ENCODE measurements at regions not wholly inside any gene's neighbourhood (a gene's known extent, or its start where the extent isn't known, plus 50 kb on each side); places are given as distances from the start of the nearest gene placed in this dataset.

- TF ChIP-seq TCF7L2 (IDR thresholded peaks at IDR 0.05; ENCODE audit: borderline replicate concordance, extremely low read depth, insufficient read depth, insufficient read length) (no peak), SRF (IDR thresholded peaks at IDR 0.05; ENCODE audit: low read depth) (no peak), ATF3 (IDR thresholded peaks at IDR 0.05) (no peak)
- TF ChIP-seq, protein P1, sequence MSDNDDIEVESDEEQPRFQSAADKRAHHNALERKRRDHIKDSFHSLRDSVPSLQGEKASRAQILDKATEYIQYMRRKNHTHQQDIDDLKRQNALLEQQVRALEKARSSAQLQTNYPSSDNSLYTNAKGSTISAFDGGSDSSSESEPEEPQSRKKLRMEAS (IDR thresholded peaks at IDR 0.05), result no peak
Observed at GRCh38 chr11:110972640-110973039, 260.4 kb upstream of the ARHGAP20 start (continued).

- RAD21 ChIA-PET (ENCODE audit: low non-redundant PET in 1 of 2, low total read pairs in 2 of 2, uncharacterized antibody in 2 of 2, unreplicated experiment in 2 of 2), result no interaction called here
- no peak for TF ChIP-seq YY1 (IDR thresholded peaks at IDR 0.05; ENCODE audit: extremely low read depth, insufficient replicate concordance, low read depth, low read length)
- TF ChIP-seq, protein P2, sequence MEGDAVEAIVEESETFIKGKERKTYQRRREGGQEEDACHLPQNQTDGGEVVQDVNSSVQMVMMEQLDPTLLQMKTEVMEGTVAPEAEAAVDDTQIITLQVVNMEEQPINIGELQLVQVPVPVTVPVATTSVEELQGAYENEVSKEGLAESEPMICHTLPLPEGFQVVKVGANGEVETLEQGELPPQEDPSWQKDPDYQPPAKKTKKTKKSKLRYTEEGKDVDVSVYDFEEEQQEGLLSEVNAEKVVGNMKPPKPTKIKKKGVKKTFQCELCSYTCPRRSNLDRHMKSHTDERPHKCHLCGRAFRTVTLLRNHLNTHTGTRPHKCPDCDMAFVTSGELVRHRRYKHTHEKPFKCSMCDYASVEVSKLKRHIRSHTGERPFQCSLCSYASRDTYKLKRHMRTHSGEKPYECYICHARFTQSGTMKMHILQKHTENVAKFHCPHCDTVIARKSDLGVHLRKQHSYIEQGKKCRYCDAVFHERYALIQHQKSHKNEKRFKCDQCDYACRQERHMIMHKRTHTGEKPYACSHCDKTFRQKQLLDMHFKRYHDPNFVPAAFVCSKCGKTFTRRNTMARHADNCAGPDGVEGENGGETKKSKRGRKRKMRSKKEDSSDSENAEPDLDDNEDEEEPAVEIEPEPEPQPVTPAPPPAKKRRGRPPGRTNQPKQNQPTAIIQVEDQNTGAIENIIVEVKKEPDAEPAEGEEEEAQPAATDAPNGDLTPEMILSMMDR (IDR thresholded peaks at IDR 0.05 in 2 of 3, conservative IDR thresholded peaks at IDR 0.05 in 1 of 3; ENCODE audit: borderline replicate concordance in 1 of 3, insufficient read depth in 1 of 3, low read depth in 2 of 3, low read length in 2 of 3), result no peak
- no peak for TF ChIP-seq ZNF274 (IDR thresholded peaks at IDR 0.05; ENCODE audit: low read depth, low read length)
- no peak for TF ChIP-seq EZH2 (IDR thresholded peaks at IDR 0.05)
- no peak for TF ChIP-seq EGR1 (IDR thresholded peaks at IDR 0.05; ENCODE audit: low read depth)
- TF ChIP-seq, protein P1 (IDR thresholded peaks at IDR 0.05), result no peak
- TF ChIP-seq POLR2AphosphoS5 (IDR thresholded peaks at IDR 0.05; ENCODE audit: low read depth, low read length), result no peak
- TF ChIP-seq POLR2A (IDR thresholded peaks at IDR 0.05; ENCODE audit: borderline replicate concordance, extremely low read depth, insufficient read depth, insufficient read length), result no peak
- TF ChIP-seq FOSL1 (IDR thresholded peaks at IDR 0.05; ENCODE audit: low read depth), result no peak
- TF ChIP-seq, protein P3, sequence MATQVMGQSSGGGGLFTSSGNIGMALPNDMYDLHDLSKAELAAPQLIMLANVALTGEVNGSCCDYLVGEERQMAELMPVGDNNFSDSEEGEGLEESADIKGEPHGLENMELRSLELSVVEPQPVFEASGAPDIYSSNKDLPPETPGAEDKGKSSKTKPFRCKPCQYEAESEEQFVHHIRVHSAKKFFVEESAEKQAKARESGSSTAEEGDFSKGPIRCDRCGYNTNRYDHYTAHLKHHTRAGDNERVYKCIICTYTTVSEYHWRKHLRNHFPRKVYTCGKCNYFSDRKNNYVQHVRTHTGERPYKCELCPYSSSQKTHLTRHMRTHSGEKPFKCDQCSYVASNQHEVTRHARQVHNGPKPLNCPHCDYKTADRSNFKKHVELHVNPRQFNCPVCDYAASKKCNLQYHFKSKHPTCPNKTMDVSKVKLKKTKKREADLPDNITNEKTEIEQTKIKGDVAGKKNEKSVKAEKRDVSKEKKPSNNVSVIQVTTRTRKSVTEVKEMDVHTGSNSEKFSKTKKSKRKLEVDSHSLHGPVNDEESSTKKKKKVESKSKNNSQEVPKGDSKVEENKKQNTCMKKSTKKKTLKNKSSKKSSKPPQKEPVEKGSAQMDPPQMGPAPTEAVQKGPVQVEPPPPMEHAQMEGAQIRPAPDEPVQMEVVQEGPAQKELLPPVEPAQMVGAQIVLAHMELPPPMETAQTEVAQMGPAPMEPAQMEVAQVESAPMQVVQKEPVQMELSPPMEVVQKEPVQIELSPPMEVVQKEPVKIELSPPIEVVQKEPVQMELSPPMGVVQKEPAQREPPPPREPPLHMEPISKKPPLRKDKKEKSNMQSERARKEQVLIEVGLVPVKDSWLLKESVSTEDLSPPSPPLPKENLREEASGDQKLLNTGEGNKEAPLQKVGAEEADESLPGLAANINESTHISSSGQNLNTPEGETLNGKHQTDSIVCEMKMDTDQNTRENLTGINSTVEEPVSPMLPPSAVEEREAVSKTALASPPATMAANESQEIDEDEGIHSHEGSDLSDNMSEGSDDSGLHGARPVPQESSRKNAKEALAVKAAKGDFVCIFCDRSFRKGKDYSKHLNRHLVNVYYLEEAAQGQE (IDR thresholded peaks at IDR 0.05; ENCODE audit: low read depth), result no peak
- TF ChIP-seq ELF1 (IDR thresholded peaks at IDR 0.05; ENCODE audit: borderline replicate concordance, low read depth), result no peak
- TF ChIP-seq EZH2phosphoT487 (IDR thresholded peaks at IDR 0.05; ENCODE audit: borderline replicate concordance), result no peak
- no peak for TF ChIP-seq CEBPB (IDR thresholded peaks at IDR 0.05; ENCODE audit: low read depth)
- H3K27me3 ChIP-seq (ENCODE audit: insufficient read depth, low read length), result peaks cover 10% of the 10 kb centered on the region; the same call in 1 of the 2 replicates
- no peaks in the 10 kb centered on the region for H3K4me1 ChIP-seq (ENCODE audit: control insufficient read depth in 1 of 2, insufficient read depth in 2 of 2, low read length in 2 of 2)
- no peak overlapping the region for H2AFZ ChIP-seq (ENCODE audit: low read depth, low read length, poor library complexity, severe bottlenecking)
- no peak overlapping the region for H3K9ac ChIP-seq (ENCODE audit: low read length)
- ATAC-seq (no peak), DNase-seq (ENCODE audit: low read depth, low spot score) (no peak)
- H3K27ac ChIP-seq (ENCODE audit: low read depth, low read length), result no peak overlapping the region
- intact Hi-C loops (cut with micrococcal nuclease), result no loop called here
- no peaks in the 10 kb centered on the region for H3K36me3 ChIP-seq (ENCODE audit: control insufficient read depth in 1 of 2, insufficient read depth in 2 of 2, low read length in 2 of 2)
- H3K9me2 ChIP-seq (ENCODE audit: insufficient read depth), result no peaks in the 10 kb centered on the region
- H3K4me2 ChIP-seq (ENCODE audit: low read length), result no peak overlapping the region
- CTCF ChIA-PET, result no interaction called here
- POLR2A ChIA-PET, result no interaction called here
- H3K9me3 ChIP-seq (ENCODE audit: control insufficient read depth in 1 of 2, insufficient read depth in 1 of 2, low read depth in 1 of 2, low read length in 2 of 2), result no peaks in the 10 kb centered on the region
- no peaks in the 10 kb centered on the region for H3K79me2 ChIP-seq (ENCODE audit: insufficient read depth, low read length)
- no peak overlapping the region for H3K4me3 ChIP-seq (replicated peaks in 1 of 2; ENCODE audit: low read depth in 1 of 2, low read length in 2 of 2)
- BruUV-seq (replicated peaks), result no TSS peak
- H4K20me1 ChIP-seq (ENCODE audit: insufficient read depth), result no peaks in the 10 kb centered on the region
Observed at GRCh38 chr11:110972106-110972505, 259.9 kb upstream of the ARHGAP20 start.
